A549 (cell line): ENCODE measurements at regions not wholly inside any gene's neighbourhood (a gene's known extent, or its start where the extent isn't known, plus 50 kb on each side); places are given as distances from the start of the nearest gene placed in this dataset.

Experiments used
- ATAC-seq, 2 experiments: fragments of 200-7000 bp in 1 of 2; fragments of >200 bp in 1 of 2; cut with Nextera tagmentation in 1 of 2; cut with Tn5 transposase in 1 of 2; 3 replicates each; pipeline versions ENCODE4 v1.8.0 to v1.9.1; 2018 to 2020; ENCODE audit warnings: mild to moderate bottlenecking in 1 of 2, moderate library complexity in 1 of 2
- CTCF ChIA-PET: fragments of 300-600 bp; sonication (Branson Sonifier 250); formaldehyde crosslinking; extraction: SDS; loops from one replicate; lab custom pipeline; 2021; ENCODE audit warnings: antibody characterized with exemption, inconsistent platforms; lab: Yijun Ruan, JAX
- POLR2A ChIA-PET: fragments of 350-600 bp; formaldehyde crosslinking; extraction: SDS; loops from one replicate; lab custom pipeline; 2021; ENCODE audit warnings: antibody characterized with exemption, inconsistent platforms; lab: Yijun Ruan, JAX
- DNase-seq, 2 experiments: peaks; one replicate each; pipeline versions ENCODE4 v3.0.0 to v3.0.0-alpha.2; 2011 to 2016; ENCODE audit warnings: low read depth in 1 of 2, low spot score in 1 of 2
- FAIRE-seq: peaks from 2 replicates; lab custom pipeline; 2011; peaks lifted over from hg19 to GRCh38; lab: Jason Lieb, UNC
- H3K27ac ChIP-seq, 2 experiments: fragments of >200 bp; sonication (Bioruptor Twin); formaldehyde crosslinking; 3 replicates each; pipeline ENCODE4 v1.5.1; 2016 to 2017
- H3K4me1 ChIP-seq: fragments of >200 bp; sonication (Bioruptor Twin); formaldehyde crosslinking; 3 replicates; pipeline ENCODE4 v1.6.1; 2016
- H3K4me2 ChIP-seq: fragments of >200 bp; sonication (Bioruptor Twin); formaldehyde crosslinking; 3 replicates; pipeline ENCODE4 v1.6.1; 2016
- H3K4me3 ChIP-seq: fragments of >200 bp; sonication (Bioruptor Twin); formaldehyde crosslinking; 3 replicates; pipeline ENCODE4 v1.5.1; 2016
- H3K9me3 ChIP-seq: fragments of >200 bp; sonication (Bioruptor Twin); formaldehyde crosslinking; 3 replicates; pipeline ENCODE4 v1.6.1; 2016
- BHLHE40 ChIP-seq: IDR thresholded peaks from 2 replicates; pipeline ENCODE4 v1.6.1; 2012; ENCODE audit warnings: low read depth, low read length, inconsistent platforms
- CEBPB ChIP-seq, 2 experiments: fragments of >200 bp in 1 of 2; sonication (Bioruptor Twin) in 1 of 2; formaldehyde crosslinking in 1 of 2; IDR thresholded peaks; 2 replicates each; pipeline ENCODE4 v1.6.1; 2012 to 2016
- EHF ChIP-seq: fragments of 250-450 bp; sonication (Bioruptor Pico); IDR thresholded peaks from 2 replicates; pipeline ENCODE4 v1.5.0; 2020; ENCODE audit warnings: mild to moderate bottlenecking
- EHMT2 ChIP-seq: fragments of 200-600 bp; sonication (generic); IDR thresholded peaks from 2 replicates; pipeline ENCODE4 v1.6.1; 2016; ENCODE audit warnings: antibody characterized with exemption, low read depth, mild to moderate bottlenecking, moderate library complexity
- EP300 ChIP-seq, 2 experiments: fragments of >200 bp; sonication (Bioruptor Twin); formaldehyde crosslinking; IDR thresholded peaks; 2 replicates in 1 of 2; 3 replicates in 1 of 2; pipeline ENCODE4 v1.6.1; 2016 to 2017
- ESRRA ChIP-seq: fragments of 150-350 bp; IDR thresholded peaks from 2 replicates; pipeline ENCODE4 v1.6.1; 2014; ENCODE audit warnings: mild to moderate bottlenecking, low read length, borderline replicate concordance
- FOSB ChIP-seq: fragments of 250-450 bp; sonication (Bioruptor Pico); IDR thresholded peaks from 2 replicates; pipeline ENCODE4 v1.5.0; 2020; ENCODE audit warnings: mild to moderate bottlenecking, moderate library complexity
- FOSL2 ChIP-seq, 2 experiments: fragments of 450-650 bp in 1 of 2; fragments of >200 bp in 1 of 2; sonication (Bioruptor Twin) in 1 of 2; formaldehyde crosslinking; IDR thresholded peaks; 2 replicates each; pipeline versions ENCODE4 v1.5.0 to v1.6.1; 2016 to 2020; ENCODE audit warnings: mild to moderate bottlenecking in 1 of 2, moderate library complexity in 1 of 2
- FOXS1 ChIP-seq: fragments of 250-450 bp; sonication (Bioruptor Pico); IDR thresholded peaks from 2 replicates; pipeline ENCODE4 v1.5.0; 2020; ENCODE audit warnings: mild to moderate bottlenecking, moderate library complexity
- HMGXB4 ChIP-seq: fragments of 250-450 bp; sonication (Bioruptor Pico); IDR thresholded peaks from 2 replicates; pipeline ENCODE4 v1.5.0; 2021; ENCODE audit warnings: mild to moderate bottlenecking, moderate library complexity, borderline replicate concordance
- RARB ChIP-seq: fragments of 250-450 bp; sonication (Bioruptor Pico); IDR thresholded peaks from 2 replicates; pipeline ENCODE4 v1.8.0; 2021; ENCODE audit warnings: mild to moderate bottlenecking, moderate library complexity
- RFX5 ChIP-seq: fragments of 450-650 bp; IDR thresholded peaks from 2 replicates; pipeline ENCODE4 v1.7.1; 2014; ENCODE audit warnings: antibody characterized with exemption, mild to moderate bottlenecking, moderate library complexity
- ZC3H11A ChIP-seq: fragments of 450-650 bp; IDR thresholded peaks from 2 replicates; pipeline ENCODE4 v1.6.1; 2014; ENCODE audit warnings: antibody characterized with exemption, mild to moderate bottlenecking
- ZNF302 ChIP-seq: fragments of 250-450 bp; sonication (Bioruptor Pico); IDR thresholded peaks from 2 replicates; pipeline ENCODE4 v1.9.0; 2021; ENCODE audit warnings: inconsistent platforms, mild to moderate bottlenecking, moderate library complexity
- ZSCAN20 ChIP-seq: fragments of 250-450 bp; sonication (Bioruptor Pico); IDR thresholded peaks from 2 replicates; pipeline ENCODE4 v1.8.0; 2022; ENCODE audit warnings: mild to moderate bottlenecking, moderate library complexity
- WGBS: methylation state at CpG from one replicate; pipeline ENCODE4 v1.1.6; 2017; ENCODE audit errors: missing lambda C conversion rate; 5-methylcytosine and 5-hydroxymethylcytosine counted together
- TF ChIP-seq, protein P1 (sequence below): IDR thresholded peaks from 2 replicates; pipeline ENCODE4 v1.6.1; 2012
- TF ChIP-seq, protein P2 (sequence below): fragments of >200 bp; sonication (Bioruptor Twin); formaldehyde crosslinking; IDR thresholded peaks from 3 replicates; pipeline ENCODE4 v1.5.1; 2016
- TF ChIP-seq, protein P3 (sequence below): fragments of 450-650 bp; IDR thresholded peaks from 2 replicates; pipeline ENCODE4 v1.6.1; 2014; ENCODE audit warnings: antibody characterized with exemption
- TF ChIP-seq, protein P4 (sequence below): IDR thresholded peaks from 2 replicates; pipeline ENCODE4 v1.6.1; 2012; ENCODE audit warnings: low read depth, borderline replicate concordance

GRCh38 chrY:7771771-7772170, 860.2 kb upstream of the AMELY start:
- POLR2A ChIA-PET, result no interaction called here
- Histone ChIP-seq H3K4me2 (no peak overlapping the region), H3K4me3 (no peak overlapping the region), H3K4me1 (no peaks in the 10 kb centered on the region), H3K27ac (no peak overlapping the region), H3K9me3 (no peaks in the 10 kb centered on the region)
- no peak for ATAC-seq
- no peak for DNase-seq
- CTCF ChIA-PET, result no interaction called here
- FAIRE-seq, result no peak
- TF ChIP-seq BHLHE40, result no peak
- TF ChIP-seq, protein P1, sequence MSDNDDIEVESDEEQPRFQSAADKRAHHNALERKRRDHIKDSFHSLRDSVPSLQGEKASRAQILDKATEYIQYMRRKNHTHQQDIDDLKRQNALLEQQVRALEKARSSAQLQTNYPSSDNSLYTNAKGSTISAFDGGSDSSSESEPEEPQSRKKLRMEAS, result no peak
- TF ChIP-seq ZSCAN20 (CRISPR knock-in tag), result no peak
- TF ChIP-seq, protein P2, sequence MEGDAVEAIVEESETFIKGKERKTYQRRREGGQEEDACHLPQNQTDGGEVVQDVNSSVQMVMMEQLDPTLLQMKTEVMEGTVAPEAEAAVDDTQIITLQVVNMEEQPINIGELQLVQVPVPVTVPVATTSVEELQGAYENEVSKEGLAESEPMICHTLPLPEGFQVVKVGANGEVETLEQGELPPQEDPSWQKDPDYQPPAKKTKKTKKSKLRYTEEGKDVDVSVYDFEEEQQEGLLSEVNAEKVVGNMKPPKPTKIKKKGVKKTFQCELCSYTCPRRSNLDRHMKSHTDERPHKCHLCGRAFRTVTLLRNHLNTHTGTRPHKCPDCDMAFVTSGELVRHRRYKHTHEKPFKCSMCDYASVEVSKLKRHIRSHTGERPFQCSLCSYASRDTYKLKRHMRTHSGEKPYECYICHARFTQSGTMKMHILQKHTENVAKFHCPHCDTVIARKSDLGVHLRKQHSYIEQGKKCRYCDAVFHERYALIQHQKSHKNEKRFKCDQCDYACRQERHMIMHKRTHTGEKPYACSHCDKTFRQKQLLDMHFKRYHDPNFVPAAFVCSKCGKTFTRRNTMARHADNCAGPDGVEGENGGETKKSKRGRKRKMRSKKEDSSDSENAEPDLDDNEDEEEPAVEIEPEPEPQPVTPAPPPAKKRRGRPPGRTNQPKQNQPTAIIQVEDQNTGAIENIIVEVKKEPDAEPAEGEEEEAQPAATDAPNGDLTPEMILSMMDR, result no peak
- TF ChIP-seq EP300 (IDR thresholded peaks at IDR 0.05), result no peak
- no peak for TF ChIP-seq FOSB
- TF ChIP-seq, protein P3, sequence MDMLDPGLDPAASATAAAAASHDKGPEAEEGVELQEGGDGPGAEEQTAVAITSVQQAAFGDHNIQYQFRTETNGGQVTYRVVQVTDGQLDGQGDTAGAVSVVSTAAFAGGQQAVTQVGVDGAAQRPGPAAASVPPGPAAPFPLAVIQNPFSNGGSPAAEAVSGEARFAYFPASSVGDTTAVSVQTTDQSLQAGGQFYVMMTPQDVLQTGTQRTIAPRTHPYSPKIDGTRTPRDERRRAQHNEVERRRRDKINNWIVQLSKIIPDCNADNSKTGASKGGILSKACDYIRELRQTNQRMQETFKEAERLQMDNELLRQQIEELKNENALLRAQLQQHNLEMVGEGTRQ, result no peak
- TF ChIP-seq ZNF302 (CRISPR knock-in tag), result no peak
- no peak for TF ChIP-seq RFX5
- TF ChIP-seq, protein P4, sequence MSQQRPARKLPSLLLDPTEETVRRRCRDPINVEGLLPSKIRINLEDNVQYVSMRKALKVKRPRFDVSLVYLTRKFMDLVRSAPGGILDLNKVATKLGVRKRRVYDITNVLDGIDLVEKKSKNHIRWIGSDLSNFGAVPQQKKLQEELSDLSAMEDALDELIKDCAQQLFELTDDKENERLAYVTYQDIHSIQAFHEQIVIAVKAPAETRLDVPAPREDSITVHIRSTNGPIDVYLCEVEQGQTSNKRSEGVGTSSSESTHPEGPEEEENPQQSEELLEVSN, result no peak
- no peak for TF ChIP-seq EHF (CRISPR knock-in tag)
- TF ChIP-seq ZC3H11A, result no peak
- no peak for TF ChIP-seq CEBPB (IDR thresholded peaks at IDR 0.05)
- no peak for TF ChIP-seq ESRRA
- TF ChIP-seq, all 56 proteins: peak for 0

- no peak for FAIRE-seq
- no peak for TF ChIP-seq FOXS1 (CRISPR knock-in tag)
- TF ChIP-seq FOSL2 (IDR thresholded peaks at IDR 0.05), result no peak
- TF ChIP-seq FOSL2 (CRISPR knock-in tag; IDR thresholded peaks at IDR 0.05), result no peak
- no peak for TF ChIP-seq HMGXB4 (CRISPR knock-in tag)
- TF ChIP-seq BHLHE40, result no peak
- TF ChIP-seq RARB, result no peak
- H3K4me1 ChIP-seq, result no peaks in the 10 kb centered on the region
- WGBS, result 71% methylated on average over 1 of the region's 1 CpG
- no peak overlapping the region for H3K4me3 ChIP-seq
- no peak for ATAC-seq
- no peaks in the 10 kb centered on the region for H3K9me3 ChIP-seq
- POLR2A ChIA-PET, result no interaction called here
- CTCF ChIA-PET, result no interaction called here
- H3K27ac ChIP-seq, result no peak overlapping the region
- DNase-seq, result no peak
- H3K4me2 ChIP-seq, result no peak overlapping the region
Observed at GRCh38 chrY:7769790-7770375, 858.3 kb upstream of the AMELY start.

- Histone ChIP-seq H3K4me2 (no peak overlapping the region), H3K27ac (no peak overlapping the region), H3K9me3 (no peaks in the 10 kb centered on the region), H3K4me1 (no peaks in the 10 kb centered on the region), H3K4me3 (no peak overlapping the region)
- DNase-seq (no peak), FAIRE-seq (no peak), ATAC-seq (no peak)
- no peak for TF ChIP-seq EHMT2
- no peak for TF ChIP-seq FOXS1 (CRISPR knock-in tag)
- TF ChIP-seq, protein P4, result no peak
- POLR2A ChIA-PET, result no interaction called here
- CTCF ChIA-PET, result no interaction called here
- no CpG with 5 or more reads among the region's 1 CpG for WGBS
Observed at GRCh38 chrY:7768901-7769300, 857.3 kb upstream of the AMELY start.
